ENCODE measurements at regions not wholly inside any gene's neighbourhood (a gene's known extent, or its start where the extent isn't known, plus 50 kb on each side); places are given as distances from the start of the nearest gene placed in this dataset.
A peak's percentile ranks its signal among the peaks of the same experiment; 100 is the strongest.

DNA sequence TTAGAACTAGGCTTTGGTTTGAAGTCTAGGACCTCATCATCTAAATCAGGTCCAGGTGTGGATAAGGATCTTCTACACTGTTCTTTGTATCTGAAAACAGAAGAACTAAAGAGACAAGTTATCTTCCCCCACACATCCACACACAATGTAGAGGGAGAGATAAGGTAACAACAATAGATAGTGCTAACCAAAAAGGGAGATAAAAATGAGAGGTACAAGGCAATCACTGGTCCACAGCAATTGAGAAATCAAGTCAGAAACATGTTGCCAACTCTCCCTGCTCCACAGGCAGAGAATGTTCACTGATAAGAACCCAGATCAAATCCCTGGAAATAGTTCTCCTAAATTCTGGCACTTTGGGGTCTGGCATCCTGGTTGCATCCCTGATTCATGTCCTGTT is 75.8 kb upstream of the LHX8 start:
- TF ChIP-seq, protein P1, sequence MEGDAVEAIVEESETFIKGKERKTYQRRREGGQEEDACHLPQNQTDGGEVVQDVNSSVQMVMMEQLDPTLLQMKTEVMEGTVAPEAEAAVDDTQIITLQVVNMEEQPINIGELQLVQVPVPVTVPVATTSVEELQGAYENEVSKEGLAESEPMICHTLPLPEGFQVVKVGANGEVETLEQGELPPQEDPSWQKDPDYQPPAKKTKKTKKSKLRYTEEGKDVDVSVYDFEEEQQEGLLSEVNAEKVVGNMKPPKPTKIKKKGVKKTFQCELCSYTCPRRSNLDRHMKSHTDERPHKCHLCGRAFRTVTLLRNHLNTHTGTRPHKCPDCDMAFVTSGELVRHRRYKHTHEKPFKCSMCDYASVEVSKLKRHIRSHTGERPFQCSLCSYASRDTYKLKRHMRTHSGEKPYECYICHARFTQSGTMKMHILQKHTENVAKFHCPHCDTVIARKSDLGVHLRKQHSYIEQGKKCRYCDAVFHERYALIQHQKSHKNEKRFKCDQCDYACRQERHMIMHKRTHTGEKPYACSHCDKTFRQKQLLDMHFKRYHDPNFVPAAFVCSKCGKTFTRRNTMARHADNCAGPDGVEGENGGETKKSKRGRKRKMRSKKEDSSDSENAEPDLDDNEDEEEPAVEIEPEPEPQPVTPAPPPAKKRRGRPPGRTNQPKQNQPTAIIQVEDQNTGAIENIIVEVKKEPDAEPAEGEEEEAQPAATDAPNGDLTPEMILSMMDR (IDR thresholded peaks at IDR 0.05; ENCODE audit: low read depth, low read length) = no peak
- Histone ChIP-seq H3K36me3 (no peaks in the 10 kb centered on the region), H3K4me3 (ENCODE audit: low read depth, low read length) (no peak overlapping the region), H3K27me3 (ENCODE audit: insufficient read depth, low read depth, severe bottlenecking) (no peaks in the 10 kb centered on the region), H3K27ac (no peak overlapping the region), H3K9me3 (ENCODE audit: severe bottlenecking) (no peaks in the 10 kb centered on the region)
- no peak for DNase-seq

DNA sequence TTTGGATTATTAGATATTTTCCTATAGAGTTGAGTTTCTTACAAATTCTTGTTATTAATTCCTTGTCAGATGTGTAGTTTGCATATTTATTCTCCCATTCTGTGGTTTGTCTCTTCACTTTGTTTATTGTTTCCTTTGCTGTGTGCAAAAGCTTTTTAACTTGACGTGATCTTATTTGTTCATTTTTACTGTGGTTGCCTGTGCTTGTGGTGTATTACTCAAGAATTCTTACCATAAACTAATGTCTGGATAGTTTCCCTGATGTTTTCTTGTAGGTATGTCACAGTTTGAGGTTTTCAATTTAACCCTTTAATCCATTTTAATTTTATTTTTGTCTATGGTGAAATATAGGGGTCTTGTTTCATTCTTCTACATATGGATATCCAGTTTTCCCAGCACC is 72.1 kb upstream of the LHX8 start:
- Histone ChIP-seq H3K4me3 (ENCODE audit: low read depth, low read length) (no peak overlapping the region), H3K27me3 (ENCODE audit: insufficient read depth, low read depth, severe bottlenecking) (no peaks in the 10 kb centered on the region), H3K36me3 (no peaks in the 10 kb centered on the region), H3K27ac (no peak overlapping the region), H3K9me3 (ENCODE audit: severe bottlenecking) (peaks cover 2% of the 10 kb centered on the region)
- DNase-seq = no peak
- TF ChIP-seq, protein P1 (IDR thresholded peaks at IDR 0.05; ENCODE audit: low read depth, low read length) = no peak

DNA sequence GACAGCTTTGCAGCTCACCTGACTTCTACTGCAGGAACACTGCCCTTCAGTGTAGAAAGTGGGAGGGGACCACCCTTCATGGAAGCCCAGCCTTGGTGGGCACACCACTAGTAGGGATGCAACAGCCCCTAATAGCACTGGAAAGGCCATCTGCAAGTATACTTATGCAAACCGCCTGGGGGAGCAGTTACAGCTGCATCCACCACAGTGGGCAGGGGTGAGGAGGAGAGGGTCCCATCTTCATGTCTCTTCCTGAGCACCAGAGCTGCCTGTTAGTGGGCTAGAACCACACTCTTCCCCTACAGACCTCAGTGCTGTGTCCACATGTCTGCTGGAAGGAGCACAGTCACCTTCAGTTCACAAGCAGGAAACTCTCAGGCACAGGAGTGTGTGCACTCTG is 66.2 kb upstream of the LHX8 start:
- H3K36me3 ChIP-seq = no peaks in the 10 kb centered on the region
- no peak for DNase-seq
- H3K27ac ChIP-seq = no peak overlapping the region
- TF ChIP-seq, protein P1 (IDR thresholded peaks at IDR 0.05; ENCODE audit: low read depth, low read length) = no peak
- no peak overlapping the region for H3K4me3 ChIP-seq (ENCODE audit: low read depth, low read length)
- no peaks in the 10 kb centered on the region for H3K27me3 ChIP-seq (ENCODE audit: insufficient read depth, low read depth, severe bottlenecking)
- peaks cover 4% of the 10 kb centered on the region for H3K9me3 ChIP-seq (ENCODE audit: severe bottlenecking)

DNA sequence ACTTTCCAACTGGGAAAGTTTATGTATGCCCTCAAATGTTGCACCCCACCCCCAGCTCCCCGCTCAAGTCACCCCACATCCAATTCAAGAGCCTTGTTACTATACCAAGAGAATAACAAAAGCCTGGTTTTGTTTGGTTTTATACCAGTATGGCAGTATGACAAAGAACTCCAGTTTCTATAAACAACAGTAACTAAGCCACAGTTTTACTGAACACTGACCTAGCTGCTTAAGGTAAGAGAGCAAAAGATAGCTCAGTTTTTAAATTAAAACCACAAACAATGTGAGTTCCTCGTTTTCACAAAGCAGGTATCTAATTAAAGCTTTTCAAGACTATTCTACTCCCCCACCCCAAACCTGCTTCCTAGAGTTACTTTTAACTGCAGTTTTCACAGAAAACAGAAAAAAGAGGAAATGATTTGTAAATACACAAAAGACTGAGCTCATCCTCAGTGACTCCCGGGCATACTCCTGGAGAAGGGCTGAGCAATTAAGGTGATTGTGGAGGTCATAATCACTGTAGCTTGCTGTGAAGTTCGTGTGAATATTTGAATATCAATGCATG is 59.3 kb upstream of the LHX8 start:
- Histone ChIP-seq H3K27ac (no peak overlapping the region), H3K27me3 (ENCODE audit: insufficient read depth, low read depth, severe bottlenecking) (no peaks in the 10 kb centered on the region), H3K9me3 (ENCODE audit: severe bottlenecking) (no peaks in the 10 kb centered on the region), H3K4me3 (ENCODE audit: low read depth, low read length) (no peak overlapping the region), H3K36me3 (no peaks in the 10 kb centered on the region)
- no peak for DNase-seq
- TF ChIP-seq, protein P1 (IDR thresholded peaks at IDR 0.05; ENCODE audit: low read depth, low read length) = no peak

DNA sequence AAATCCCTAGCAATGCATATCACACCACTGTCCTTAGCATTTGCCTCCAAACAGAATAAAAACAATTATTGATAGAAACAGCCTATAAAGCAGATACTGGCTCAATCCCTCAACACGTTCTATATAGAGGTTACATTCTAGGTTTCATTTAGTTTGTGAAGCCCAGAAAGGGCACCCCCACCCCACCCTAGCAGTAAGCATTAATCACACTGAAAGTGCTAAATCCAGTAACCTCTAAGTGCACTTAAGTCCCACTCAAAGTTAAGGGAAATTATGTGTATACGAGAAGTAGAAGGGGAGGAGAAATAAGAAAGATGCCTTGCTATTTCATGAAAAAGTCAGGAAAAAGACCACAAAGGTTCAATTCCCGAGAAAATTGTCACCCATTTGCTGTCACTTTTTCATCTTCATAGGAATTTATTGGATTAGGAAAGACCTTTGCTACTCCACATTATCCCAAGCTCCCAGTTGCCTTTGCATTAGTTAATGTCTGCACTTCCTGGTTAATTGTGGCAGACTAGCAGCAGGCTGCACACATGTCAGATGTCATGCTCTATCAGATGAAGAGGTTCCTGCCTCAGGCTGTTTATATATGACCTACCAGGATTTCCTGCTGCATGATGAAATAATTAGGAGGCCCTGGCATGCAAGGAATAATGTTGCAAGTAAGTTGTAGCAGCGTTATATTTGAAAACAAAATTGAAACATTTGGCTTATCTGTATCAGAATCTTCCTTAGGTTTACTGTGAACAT is 54.5 kb upstream of the LHX8 start:
- H3K27me3 ChIP-seq (ENCODE audit: insufficient read depth, low read depth, severe bottlenecking) = no peaks in the 10 kb centered on the region
- DNase-seq = peak; percentile 34
- H3K36me3 ChIP-seq = no peaks in the 10 kb centered on the region
- no peak overlapping the region for H3K4me3 ChIP-seq (ENCODE audit: low read depth, low read length)
- H3K9me3 ChIP-seq (ENCODE audit: severe bottlenecking) = no peaks in the 10 kb centered on the region
- H3K27ac ChIP-seq = no peak overlapping the region
- TF ChIP-seq, protein P1 (IDR thresholded peaks at IDR 0.05; ENCODE audit: low read depth, low read length) = no peak
